HG03378 (cell line): ENCODE measurements at regions not wholly inside any gene's neighbourhood (a gene's known extent, or its start where the extent isn't known, plus 50 kb on each side); places are given as distances from the start of the nearest gene placed in this dataset.
"Not testable (repeated sequence)": the region's sequence is repeated elsewhere in the genome, so short reads cannot be mapped to it uniquely, and the experiment has no call there.

Source experiments
- ATAC-seq: cut with Tn5 transposase; IDR thresholded peaks from one replicate; pipeline ENCODE4 v1.9.1; 2021; ENCODE audit warnings: mild to moderate bottlenecking, moderate library complexity; ENCODE audit not compliant: unreplicated experiment

- no peak for ATAC-seq
These were observed 103.6 kb upstream of the SGK1 start for GRCh38 chr6:134421501-134421900.

- no peak for ATAC-seq
These were observed 102.8 kb upstream of the SGK1 start for GRCh38 chr6:134420614-134421181.

GRCh38 chr6:134419716-134420115 is 101.8 kb upstream of the SGK1 start:
- ATAC-seq = no peak

- ATAC-seq = no peak
These were observed 98.7 kb upstream of the SGK1 start for GRCh38 chr6:134416418-134417154.

GRCh38 chr6:134415656-134416055 is 97.7 kb upstream of the SGK1 start:
- no peak for ATAC-seq

GRCh38 chr6:134415194-134415593 is 97.3 kb upstream of the SGK1 start:
- ATAC-seq = no peak

GRCh38 chr6:134414793-134415192 is 96.9 kb upstream of the SGK1 start:
- peak; percentile 53 for ATAC-seq

GRCh38 chr6:134413241-134413643 is 95.3 kb upstream of the SGK1 start:
- no peak for ATAC-seq

- ATAC-seq = no peak
These were observed 92.6 kb upstream of the SGK1 start for GRCh38 chr6:134410541-134410940.

- no peak for ATAC-seq
These were observed 89.9 kb upstream of the SGK1 start for GRCh38 chr6:134407791-134408190.

- ATAC-seq = no peak
These were observed 88.4 kb upstream of the SGK1 start for GRCh38 chr6:134406311-134406710.

- ATAC-seq = no peak
These were observed 87.6 kb upstream of the SGK1 start for GRCh38 chr6:134405386-134406087.

GRCh38 chr6:134403312-134403711 is 85.4 kb upstream of the SGK1 start:
- not testable (repeated sequence) for ATAC-seq

GRCh38 chr6:134402372-134402984 is 84.6 kb upstream of the SGK1 start:
- no peak for ATAC-seq

- no peak for ATAC-seq
These were observed 83.0 kb upstream of the SGK1 start for GRCh38 chr6:134400941-134401340.

- peak; percentile 79 for ATAC-seq
These were observed 80.5 kb upstream of the SGK1 start for GRCh38 chr6:134398453-134398852.

GRCh38 chr6:134397676-134398075 is 79.8 kb upstream of the SGK1 start:
- no peak for ATAC-seq

GRCh38 chr6:134394905-134395304 is 77.0 kb upstream of the SGK1 start:
- ATAC-seq = no peak

- no peak for ATAC-seq
These were observed 76.3 kb upstream of the SGK1 start for GRCh38 chr6:134394208-134394607.

- ATAC-seq = no peak
These were observed 73.3 kb upstream of the SGK1 start for GRCh38 chr6:134391205-134391604.

GRCh38 chr6:134389658-134390057 is 71.7 kb upstream of the SGK1 start:
- ATAC-seq = no peak

- ATAC-seq = no peak
These were observed 71.2 kb upstream of the SGK1 start for GRCh38 chr6:134389129-134389528.
